ENCODE measurements at regions not wholly inside any gene's neighbourhood (a gene's known extent, or its start where the extent isn't known, plus 50 kb on each side); places are given as distances from the start of the nearest gene placed in this dataset.

- Histone ChIP-seq H3K9me3 (ENCODE audit: control insufficient read depth in 1 of 2, insufficient read depth in 1 of 2, low read depth in 1 of 2, low read length in 2 of 2) (no peaks in the 10 kb centered on the region), H4K20me1 (ENCODE audit: insufficient read depth) (no peaks in the 10 kb centered on the region), H3K79me2 (ENCODE audit: insufficient read depth, low read length) (no peaks in the 10 kb centered on the region), H3K4me2 (ENCODE audit: low read length) (no peak overlapping the region), H2AFZ (ENCODE audit: low read depth, low read length, poor library complexity, severe bottlenecking) (no peak overlapping the region), H3K4me1 (ENCODE audit: control insufficient read depth in 1 of 2, insufficient read depth in 2 of 2, low read length in 2 of 2) (peaks cover 0 to 5% of the 10 kb centered on the region in 2 experiments; a peak in 1 of 4 replicates), H3K36me3 (ENCODE audit: control insufficient read depth in 1 of 2, insufficient read depth in 2 of 2, low read length in 2 of 2) (no peaks in the 10 kb centered on the region), H3K9ac (ENCODE audit: low read length) (no peak overlapping the region), H3K27ac (ENCODE audit: low read depth, low read length) (no peak overlapping the region), H3K9me2 (ENCODE audit: insufficient read depth) (no peaks in the 10 kb centered on the region), H3K4me3 (replicated peaks in 1 of 2; ENCODE audit: low read depth in 1 of 2, low read length in 2 of 2) (no peak overlapping the region), H3K27me3 (ENCODE audit: insufficient read depth, low read length) (no peaks in the 10 kb centered on the region)
- RAD21 ChIA-PET (ENCODE audit: low non-redundant PET in 1 of 2, low total read pairs in 2 of 2, uncharacterized antibody in 2 of 2, unreplicated experiment in 2 of 2), result no interaction called here
- no peak for DNase-seq (ENCODE audit: low read depth, low spot score)
- no peak for TF ChIP-seq JUND (IDR thresholded peaks at IDR 0.05)
- TF ChIP-seq FOSL1 (IDR thresholded peaks at IDR 0.05; ENCODE audit: low read depth), result no peak
- no peak for TF ChIP-seq CBX3 (IDR thresholded peaks at IDR 0.05; ENCODE audit: low read depth)
- no peak for TF ChIP-seq ZNF274 (IDR thresholded peaks at IDR 0.05; ENCODE audit: low read depth, low read length)
- TF ChIP-seq SIN3A (IDR thresholded peaks at IDR 0.05; ENCODE audit: low read depth), result no peak
- TF ChIP-seq SP1 (IDR thresholded peaks at IDR 0.05; ENCODE audit: low read depth), result no peak
- TF ChIP-seq MAX (IDR thresholded peaks at IDR 0.05), result no peak
- TF ChIP-seq POLR2AphosphoS5 (IDR thresholded peaks at IDR 0.05; ENCODE audit: low read depth, low read length), result no peak
- TF ChIP-seq ELF1 (IDR thresholded peaks at IDR 0.05; ENCODE audit: borderline replicate concordance, low read depth), result no peak
- TF ChIP-seq ZFX (IDR thresholded peaks at IDR 0.05), result no peak
- no peak for ATAC-seq
- intact Hi-C loops (cut with micrococcal nuclease), result no loop called here
- CTCF ChIA-PET, result no interaction called here
- POLR2A ChIA-PET, result no interaction called here
- no TSS peak for BruUV-seq (replicated peaks)
Observed at GRCh38 chr6:148107911-148108310, 234.7 kb upstream of the SASH1 start.

- intact Hi-C loops (cut with micrococcal nuclease), result no loop called here
- Histone ChIP-seq H2AFZ (ENCODE audit: low read depth, low read length, poor library complexity, severe bottlenecking) (no peak overlapping the region), H3K27ac (ENCODE audit: low read depth, low read length) (no peak overlapping the region), H3K36me3 (ENCODE audit: control insufficient read depth in 1 of 2, insufficient read depth in 2 of 2, low read length in 2 of 2) (no peaks in the 10 kb centered on the region), H3K27me3 (ENCODE audit: insufficient read depth, low read length) (no peaks in the 10 kb centered on the region), H3K79me2 (ENCODE audit: insufficient read depth, low read length) (no peaks in the 10 kb centered on the region), H4K20me1 (ENCODE audit: insufficient read depth) (no peaks in the 10 kb centered on the region), H3K9me3 (ENCODE audit: control insufficient read depth in 1 of 2, insufficient read depth in 1 of 2, low read depth in 1 of 2, low read length in 2 of 2) (no peaks in the 10 kb centered on the region), H3K4me1 (ENCODE audit: control insufficient read depth in 1 of 2, insufficient read depth in 2 of 2, low read length in 2 of 2) (peaks cover 0 to 9% of the 10 kb centered on the region in 2 experiments; a peak in 1 of 4 replicates), H3K4me3 (replicated peaks in 1 of 2; ENCODE audit: low read depth in 1 of 2, low read length in 2 of 2) (no peak overlapping the region), H3K4me2 (ENCODE audit: low read length) (no peak overlapping the region), H3K9ac (ENCODE audit: low read length) (no peak overlapping the region), H3K9me2 (ENCODE audit: insufficient read depth) (no peaks in the 10 kb centered on the region)
- POLR2A ChIA-PET, result no interaction called here
- BruUV-seq (replicated peaks), result no TSS peak
- CTCF ChIA-PET, result no interaction called here
- TF ChIP-seq FOSL1 (IDR thresholded peaks at IDR 0.05; ENCODE audit: low read depth), result no peak
- no peak for TF ChIP-seq CTCF (IDR thresholded peaks at IDR 0.05 in 2 of 3, conservative IDR thresholded peaks at IDR 0.05 in 1 of 3; ENCODE audit: borderline replicate concordance in 1 of 3, insufficient read depth in 1 of 3, low read depth in 2 of 3, low read length in 2 of 3)
- no peak for TF ChIP-seq ATF3 (IDR thresholded peaks at IDR 0.05)
- TF ChIP-seq REST (IDR thresholded peaks at IDR 0.05; ENCODE audit: low read depth), result no peak
- TF ChIP-seq JUND (IDR thresholded peaks at IDR 0.05), result no peak
- TF ChIP-seq EGR1 (IDR thresholded peaks at IDR 0.05; ENCODE audit: low read depth), result no peak
- TF ChIP-seq RAD21 (IDR thresholded peaks at IDR 0.05; ENCODE audit: low read depth), result no peak
- ATAC-seq, result no peak
- RAD21 ChIA-PET (ENCODE audit: low non-redundant PET in 1 of 2, low total read pairs in 2 of 2, uncharacterized antibody in 2 of 2, unreplicated experiment in 2 of 2), result no interaction called here
- no peak for DNase-seq (ENCODE audit: low read depth, low spot score)
Observed at GRCh38 chr6:148109732-148110131, 232.9 kb upstream of the SASH1 start.
